Ascending aorta (tissue), 2 donors: ENCODE measurements at regions not wholly inside any gene's neighbourhood (a gene's known extent, or its start where the extent isn't known, plus 50 kb on each side); places are given as distances from the start of the nearest gene placed in this dataset.

Experiments
- DNase-seq, 2 donors: peaks; one replicate each; pipeline ENCODE4 v3.0.0-alpha.2; 2019; ENCODE audit warnings: low spot score in 2 of 2
- H3K27ac ChIP-seq, 2 donors: fragments of 200-600 bp; sonication (generic); one replicate each; pipeline ENCODE4 v1.5.1; 2016 to 2017; ENCODE audit warnings: mild to moderate bottlenecking in 1 of 2
- H3K27me3 ChIP-seq: fragments of 200-600 bp; sonication (generic); one replicate; pipeline ENCODE4 v1.5.1; 2017
- H3K36me3 ChIP-seq, 2 donors: fragments of 200-600 bp; sonication (generic); one replicate each; pipeline ENCODE4 v1.5.1; 2016
- H3K4me1 ChIP-seq, 2 donors: fragments of 200-600 bp; sonication (generic); one replicate each; pipeline ENCODE4 v1.5.1; 2016 to 2017; ENCODE audit warnings: mild to moderate bottlenecking in 1 of 2
- H3K4me3 ChIP-seq, 2 donors: fragments of 200-600 bp; sonication (generic); one replicate each; pipeline ENCODE4 v1.5.1; 2016 to 2017; ENCODE audit warnings: mild to moderate bottlenecking in 1 of 2
- H3K9me3 ChIP-seq, 2 donors: fragments of 200-600 bp; sonication (generic); one replicate each; pipeline ENCODE4 v1.5.1; 2016
- CTCF ChIP-seq, 3 experiments: fragments of 200-600 bp in 2 of 3; fragments of 450-650 bp in 1 of 3; sonication (generic) in 2 of 3; IDR thresholded peaks; one replicate each; pipeline ENCODE4 v1.5.1; 2016 to 2019; ENCODE audit warnings: antibody characterized with exemption in 3 of 3, mild to moderate bottlenecking in 1 of 3, moderate library complexity in 1 of 3
- intact Hi-C: fragments of 100-400 bp; cut with DNase I; formaldehyde crosslinking; loops from one replicate; pipeline ENCODE4 v1.15.1; 2023

- Histone ChIP-seq H3K9me3 (no peaks in the 10 kb centered on the region), H3K36me3 (no peaks in the 10 kb centered on the region), H3K4me1 (no peaks in the 10 kb centered on the region), H3K27me3 (no peaks in the 10 kb centered on the region), H3K4me3 (no peak overlapping the region), H3K27ac (no peak overlapping the region)
- TF ChIP-seq CTCF (IDR thresholded peaks at IDR 0.05): no peak
- intact Hi-C loops: no loop called here
- DNase-seq: no peak
These were observed 70.6 kb upstream of the E2F3 start for GRCh38 chr6:20331042-20331441.

- intact Hi-C loops: no loop called here
- DNase-seq: no peak
- Histone ChIP-seq H3K36me3 (no peaks in the 10 kb centered on the region), H3K4me3 (no peak overlapping the region), H3K27ac (no peak overlapping the region), H3K4me1 (no peaks in the 10 kb centered on the region), H3K27me3 (no peaks in the 10 kb centered on the region), H3K9me3 (no peaks in the 10 kb centered on the region)
- no peak for TF ChIP-seq CTCF (IDR thresholded peaks at IDR 0.05)
These were observed 70.1 kb upstream of the E2F3 start for GRCh38 chr6:20331625-20332024.

- intact Hi-C loops: no loop called here
- no peak for TF ChIP-seq CTCF (IDR thresholded peaks at IDR 0.05)
These were observed 69.2 kb upstream of the E2F3 start for GRCh38 chr6:20332441-20333006.

GRCh38 chr6:20333721-20334269 lies 67.9 kb upstream of the E2F3 start:
- Histone ChIP-seq H3K4me1 (no peaks in the 10 kb centered on the region), H3K27ac (no peak overlapping the region), H3K9me3 (no peaks in the 10 kb centered on the region), H3K36me3 (no peaks in the 10 kb centered on the region), H3K4me3 (no peak overlapping the region), H3K27me3 (no peaks in the 10 kb centered on the region)
- DNase-seq: no peak
- TF ChIP-seq CTCF (IDR thresholded peaks at IDR 0.05): no peak
- intact Hi-C loops: no loop called here

More at GRCh38 chr6:20332441-20333006, 69.2 kb upstream of the E2F3 start:
- Histone ChIP-seq H3K4me1 (no peaks in the 10 kb centered on the region), H3K27ac (no peak overlapping the region), H3K27me3 (no peaks in the 10 kb centered on the region), H3K36me3 (no peaks in the 10 kb centered on the region), H3K4me3 (no peak overlapping the region), H3K9me3 (no peaks in the 10 kb centered on the region)
- DNase-seq: no peak

GRCh38 chr6:20334334-20334733 lies 67.3 kb upstream of the E2F3 start:
- no peak overlapping the region for H3K4me3 ChIP-seq
- no peaks in the 10 kb centered on the region for H3K4me1 ChIP-seq
- TF ChIP-seq CTCF (IDR thresholded peaks at IDR 0.05): no peak
- no peaks in the 10 kb centered on the region for H3K9me3 ChIP-seq
- H3K27ac ChIP-seq: no peak overlapping the region
- no peaks in the 10 kb centered on the region for H3K36me3 ChIP-seq
- no peak for DNase-seq
- H3K27me3 ChIP-seq: no peaks in the 10 kb centered on the region
- intact Hi-C loops: no loop called here

- intact Hi-C loops: no loop called here
- Histone ChIP-seq H3K27me3 (no peaks in the 10 kb centered on the region), H3K4me1 (no peaks in the 10 kb centered on the region), H3K36me3 (no peaks in the 10 kb centered on the region), H3K9me3 (no peaks in the 10 kb centered on the region), H3K4me3 (no peak overlapping the region), H3K27ac (no peak overlapping the region)
- no peak for DNase-seq
- TF ChIP-seq CTCF (IDR thresholded peaks at IDR 0.05): no peak
These were observed 66.7 kb upstream of the E2F3 start for GRCh38 chr6:20334962-20335361.
